ACC112 (cell line): ENCODE measurements at regions not wholly inside any gene's neighbourhood (a gene's known extent, or its start where the extent isn't known, plus 50 kb on each side); places are given as distances from the start of the nearest gene placed in this dataset.

ENCODE experiments used
- H2AFZ ChIP-seq: fragments of 200-600 bp; sonication (generic); one replicate; pipeline ENCODE4 v1.6.0; 2017; ENCODE audit warnings: antibody characterized with exemption, low read length; ENCODE audit not compliant: unreplicated experiment
- H3K27ac ChIP-seq: fragments of 200-600 bp; sonication (generic); 2 replicates; pipeline ENCODE4 v1.5.1; 2014; ENCODE audit warnings: low read depth, mild to moderate bottlenecking, antibody characterized with exemption, low read length, moderate library complexity
- H3K27me3 ChIP-seq: fragments of 200-600 bp; sonication (generic); 2 replicates; pipeline ENCODE4 v1.6.1; 2014; ENCODE audit warnings: mild to moderate bottlenecking, antibody characterized with exemption, low read length, moderate library complexity, mixed read lengths; ENCODE audit not compliant: insufficient read depth
- H3K36me3 ChIP-seq: fragments of 200-600 bp; sonication (generic); 2 replicates; pipeline ENCODE4 v1.6.1; 2016; ENCODE audit warnings: mild to moderate bottlenecking, antibody characterized with exemption, low read length, moderate library complexity, mixed read lengths; ENCODE audit not compliant: insufficient read depth
- H3K4me1 ChIP-seq: fragments of 200-600 bp; sonication (generic); one replicate; pipeline ENCODE4 v1.6.1; 2016; ENCODE audit warnings: low read length, mixed read lengths; ENCODE audit not compliant: insufficient read depth, unreplicated experiment, control insufficient read depth
- H3K4me3 ChIP-seq: fragments of 200-600 bp; sonication (generic); 2 replicates; pipeline ENCODE4 v1.5.1; 2014; ENCODE audit warnings: mild to moderate bottlenecking, low read depth, low read length
- H3K79me2 ChIP-seq: fragments of 200-600 bp; sonication (generic); one replicate; pipeline ENCODE4 v1.6.0; 2016; ENCODE audit warnings: low read length; ENCODE audit not compliant: control insufficient read depth, unreplicated experiment, insufficient read depth

- no peak overlapping the region for H3K4me3 ChIP-seq
- H3K79me2 ChIP-seq: no peaks in the 10 kb centered on the region
- H2AFZ ChIP-seq: no peak overlapping the region
- peaks cover 28% of the 10 kb centered on the region for H3K4me1 ChIP-seq
- H3K27me3 ChIP-seq: no peaks in the 10 kb centered on the region
- H3K36me3 ChIP-seq: no peaks in the 10 kb centered on the region
- H3K27ac ChIP-seq: peak overlapping the region; percentile 10; the same call in 1 of the 2 replicates
These were observed 49.9 kb upstream of the SEPTIN5 start for GRCh38 chr22:19664406-19664805.
